GM19395 (cell line): ENCODE measurements at regions not wholly inside any gene's neighbourhood (a gene's known extent, or its start where the extent isn't known, plus 50 kb on each side); places are given as distances from the start of the nearest gene placed in this dataset.

Experiments used
- ATAC-seq: cut with Tn5 transposase; IDR thresholded peaks from one replicate; pipeline ENCODE4 v1.9.1; 2021; ENCODE audit warnings: mild to moderate bottlenecking, moderate library complexity; ENCODE audit not compliant: unreplicated experiment

DNA sequence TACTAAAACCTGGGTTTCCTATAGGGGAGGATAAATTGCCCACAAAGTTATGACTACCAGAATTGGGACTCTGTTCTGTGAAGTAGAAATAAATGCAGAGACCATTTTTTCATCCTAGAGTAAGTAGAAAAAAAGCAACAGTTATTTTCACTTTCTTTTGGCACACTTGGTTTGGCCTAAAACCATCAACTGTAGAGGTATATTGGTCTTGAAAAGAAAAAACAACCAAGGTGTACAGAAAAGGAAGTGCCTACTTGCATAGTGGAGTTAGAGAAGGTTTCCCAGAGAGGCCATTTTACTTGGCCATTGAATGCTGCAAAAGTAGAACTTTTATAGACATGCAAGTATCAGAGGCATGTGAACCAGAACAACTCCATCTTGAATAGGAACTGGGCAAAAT lies 89.4 kb upstream of the TACR1 start:
- peak; percentile 49 for ATAC-seq

DNA sequence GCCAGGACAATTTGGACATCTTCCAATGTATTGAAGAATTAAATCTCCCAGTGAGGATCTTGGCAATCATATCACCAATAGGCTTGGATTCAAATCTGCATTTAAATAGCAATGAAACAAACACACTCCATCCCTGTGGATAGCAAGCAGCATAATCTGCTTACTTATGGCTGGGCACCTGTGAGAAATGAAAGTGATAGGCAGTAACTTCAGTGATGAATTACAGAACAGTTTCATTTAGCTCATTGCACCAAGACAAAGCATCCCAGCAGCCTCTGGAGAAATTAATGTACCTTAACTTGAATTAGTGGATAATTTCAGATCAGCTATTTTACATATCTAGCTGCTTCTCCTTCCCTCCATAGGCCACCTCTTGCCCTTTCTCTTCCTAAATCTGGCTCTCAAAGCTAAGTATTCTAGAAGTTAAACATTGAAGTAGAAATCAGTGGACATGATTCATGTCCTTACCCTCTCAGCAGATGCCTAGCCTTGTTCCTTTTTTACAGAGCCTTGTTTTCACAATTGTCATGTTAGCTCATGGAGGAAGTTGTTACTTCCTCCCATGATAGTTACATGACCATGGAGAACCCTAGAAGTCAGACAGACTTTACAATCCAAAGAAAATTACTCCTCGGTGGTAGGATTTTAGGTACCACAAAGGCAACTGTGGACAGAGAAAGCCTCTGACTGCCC lies 88.5 kb upstream of the TACR1 start:
- peak; percentile 80 for ATAC-seq

DNA sequence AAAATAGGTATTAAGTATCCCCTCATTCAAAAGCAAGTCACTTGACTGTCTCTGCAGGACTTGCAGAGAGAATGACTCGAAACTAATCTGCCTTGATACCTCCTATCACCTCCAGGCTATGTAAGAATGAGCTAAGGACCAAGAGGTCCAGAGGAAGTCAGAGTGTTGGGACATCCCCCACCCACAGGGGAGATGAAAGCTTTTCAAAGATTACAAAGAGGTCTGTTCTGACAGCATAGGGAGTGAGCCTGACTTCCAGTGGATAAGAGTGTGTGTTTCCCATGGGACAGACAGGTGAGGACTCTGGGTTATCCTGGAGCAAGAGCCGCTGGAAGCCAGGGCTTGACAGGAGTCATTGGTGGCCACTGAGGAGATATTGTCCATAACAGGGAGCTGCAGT lies 85.0 kb upstream of the TACR1 start:
- ATAC-seq = no peak

- no peak for ATAC-seq
Observed at GRCh38 chr2:75278821-75279379, 79.6 kb upstream of the TACR1 start.

DNA sequence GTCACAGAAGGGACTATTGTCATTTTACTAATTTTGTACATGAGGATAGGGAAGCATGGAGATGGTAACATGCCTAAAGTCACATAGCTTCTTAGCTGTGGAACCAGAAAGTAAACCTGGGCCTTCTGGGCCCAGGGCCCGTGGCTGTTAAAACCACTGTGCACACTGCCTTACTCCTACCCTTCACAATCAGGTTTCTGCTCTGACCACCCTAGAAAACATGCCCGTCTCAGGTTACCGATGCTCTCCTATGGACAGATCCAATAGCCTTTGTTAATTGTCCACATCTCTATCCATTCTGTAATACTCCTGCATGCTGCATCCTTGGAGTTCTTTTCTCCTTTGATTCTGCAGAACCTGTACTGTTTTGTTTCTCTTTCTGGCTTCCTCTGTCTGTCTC lies 79.0 kb upstream of the TACR1 start:
- ATAC-seq = no peak

- ATAC-seq = no peak
Observed at GRCh38 chr2:75277111-75277510, 77.8 kb upstream of the TACR1 start.

DNA sequence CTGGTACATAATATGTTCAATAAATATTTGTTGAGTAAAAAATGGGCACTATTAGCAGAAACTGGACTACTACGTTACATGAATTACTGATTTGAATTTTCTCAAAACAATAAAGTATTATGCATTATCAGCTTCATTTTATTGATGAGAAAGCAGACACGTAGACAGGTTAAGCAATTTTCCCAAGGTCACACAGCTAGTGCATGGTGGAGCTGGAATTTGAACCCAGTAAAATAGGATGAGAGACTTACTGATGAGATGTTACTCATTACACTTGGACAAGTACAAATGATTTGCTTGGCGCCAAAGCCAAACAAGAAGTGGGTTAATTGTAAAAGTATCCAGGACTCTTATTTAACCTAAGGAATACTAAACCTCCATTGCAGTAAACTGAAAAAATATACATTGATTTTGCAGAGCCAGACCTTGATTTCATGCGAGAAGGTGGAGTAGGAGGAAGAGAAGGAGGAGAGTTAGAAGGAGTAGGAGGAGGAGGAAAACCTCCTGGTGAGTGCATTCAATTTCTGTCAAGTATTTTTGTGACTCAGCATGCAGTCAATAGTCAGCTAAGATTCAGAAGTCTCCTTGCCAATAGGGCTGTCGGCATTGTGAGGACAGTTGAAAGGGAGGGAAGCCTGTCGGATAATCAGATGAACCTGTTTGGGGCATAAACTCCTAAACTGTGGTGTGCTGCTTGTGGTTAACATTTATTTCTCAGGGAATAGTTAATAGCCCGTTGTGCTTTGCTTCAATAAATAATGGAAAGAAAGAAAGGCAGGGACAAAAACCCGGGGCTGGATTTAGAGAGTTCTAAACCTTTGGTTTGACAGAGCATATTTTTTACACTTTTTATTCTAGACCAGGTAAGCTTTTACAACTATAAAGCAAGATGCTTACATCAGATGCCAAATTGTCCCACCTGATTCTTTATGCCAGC lies 77.0 kb upstream of the TACR1 start:
- no peak for ATAC-seq

- no peak for ATAC-seq
Observed at GRCh38 chr2:75274936-75275335, 75.6 kb upstream of the TACR1 start.

DNA sequence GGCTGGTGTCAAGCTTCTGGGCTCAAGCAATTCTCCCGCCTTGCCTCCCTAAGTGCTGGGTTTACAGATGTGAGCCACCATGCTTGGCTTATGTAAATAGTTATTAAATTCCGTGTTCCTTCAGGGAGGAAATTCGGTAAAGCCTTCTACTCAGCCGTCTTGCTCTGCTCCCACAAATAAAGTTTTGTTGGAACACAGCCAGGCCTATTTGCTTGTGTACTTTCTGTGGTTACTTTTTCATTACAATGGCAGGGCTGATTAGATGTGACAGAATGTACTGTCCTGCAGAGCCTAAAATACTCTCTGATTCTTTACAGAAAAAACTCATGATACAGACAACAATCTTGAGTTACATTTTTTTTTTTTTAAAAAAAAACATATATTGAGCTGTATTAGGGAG lies 68.8 kb upstream of the TACR1 start:
- ATAC-seq = no peak

GRCh38 chr2:75261923-75262322 lies 62.6 kb upstream of the TACR1 start:
- ATAC-seq = no peak

DNA sequence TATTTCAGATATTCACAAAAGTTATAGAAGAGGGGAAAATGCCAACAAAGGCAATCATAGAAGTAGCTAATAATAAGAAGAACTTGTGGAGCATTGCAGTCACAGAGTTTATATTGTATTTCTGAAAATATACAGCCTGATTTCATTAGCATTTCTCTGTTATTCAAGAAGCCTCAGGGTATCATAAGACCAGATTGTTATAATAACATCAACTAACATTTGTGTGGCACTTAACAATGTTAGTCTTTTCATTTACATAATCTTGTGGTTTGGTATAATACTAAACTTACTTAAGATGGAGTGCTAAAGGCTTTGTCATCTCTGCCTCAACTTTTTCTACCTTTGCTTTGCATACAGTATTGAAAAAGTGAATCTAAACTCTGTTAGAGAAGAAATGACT lies 61.6 kb upstream of the TACR1 start:
- ATAC-seq = no peak

GRCh38 chr2:75258620-75259019 lies 59.3 kb upstream of the TACR1 start:
- ATAC-seq = no peak

DNA sequence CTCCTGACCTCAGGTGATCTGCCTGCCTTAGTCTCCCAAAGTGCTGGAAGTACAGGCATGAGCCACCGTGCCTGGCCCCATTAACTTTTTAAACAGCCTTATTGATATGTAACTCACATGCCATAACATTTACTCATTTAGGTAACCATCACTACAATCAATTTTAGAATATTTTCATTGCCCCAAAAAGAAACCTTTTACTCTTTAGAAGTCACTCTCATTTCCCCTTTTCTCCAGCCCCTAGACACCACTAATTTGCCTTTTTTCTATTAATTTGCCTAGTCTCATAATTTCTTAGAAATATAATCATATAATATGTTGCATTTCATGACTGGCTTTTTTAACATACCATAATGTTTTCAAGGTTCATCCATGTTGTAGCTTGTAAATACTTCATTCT lies 57.2 kb upstream of the TACR1 start:
- ATAC-seq = peak; percentile 67

DNA sequence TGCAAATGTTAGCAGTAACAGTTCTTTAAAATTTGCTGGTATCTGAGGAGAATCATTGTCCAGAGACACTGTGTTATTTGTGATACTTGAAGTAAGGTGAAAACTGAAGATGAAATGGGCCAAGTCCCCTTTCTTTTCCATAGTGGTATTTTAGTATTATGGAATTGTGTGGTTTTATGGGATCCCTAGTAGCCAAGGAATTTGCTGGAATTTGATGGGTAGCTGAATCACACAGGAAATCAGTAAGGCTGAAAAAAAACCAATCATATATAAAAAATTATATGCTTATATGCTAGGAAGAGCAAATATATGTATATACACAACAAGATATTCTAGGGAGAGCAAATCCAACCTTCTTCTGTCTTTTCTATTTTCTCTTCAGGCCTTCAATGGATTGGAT lies 54.2 kb upstream of the TACR1 start:
- no peak for ATAC-seq

GRCh38 chr2:75251896-75252295 lies 52.6 kb upstream of the TACR1 start:
- ATAC-seq = no peak
